GM21717 (cell line): ENCODE measurements at regions not wholly inside any gene's neighbourhood (a gene's known extent, or its start where the extent isn't known, plus 50 kb on each side); places are given as distances from the start of the nearest gene placed in this dataset.
A peak's percentile ranks its signal among the peaks of the same experiment; 100 is the strongest.
"Not testable (repeated sequence)": the region's sequence is repeated elsewhere in the genome, so short reads cannot be mapped to it uniquely, and the experiment has no call there.

Experiments
- ATAC-seq: cut with Tn5 transposase; IDR thresholded peaks from one replicate; pipeline ENCODE4 v1.9.1; 2021; ENCODE audit warnings: mild to moderate bottlenecking, moderate library complexity; ENCODE audit not compliant: unreplicated experiment

- no peak for ATAC-seq
These were observed 87.7 kb downstream of the IYD start for GRCh38 chr6:150456466-150456865.

- ATAC-seq, result no peak
These were observed 88.3 kb downstream of the IYD start for GRCh38 chr6:150456902-150457643.

GRCh38 chr6:150458579-150458978 is 89.8 kb downstream of the IYD start:
- ATAC-seq, result no peak

GRCh38 chr6:150463852-150464251 is 95.0 kb downstream of the IYD start:
- ATAC-seq, result no peak

- no peak for ATAC-seq
These were observed 96.2 kb downstream of the IYD start for GRCh38 chr6:150464966-150465365.

GRCh38 chr6:150465610-150466009 is 96.8 kb downstream of the IYD start:
- no peak for ATAC-seq

- no peak for ATAC-seq
These were observed 97.4 kb downstream of the IYD start for GRCh38 chr6:150466196-150466595.

GRCh38 chr6:150470131-150470530 is 101.3 kb downstream of the IYD start:
- no peak for ATAC-seq

GRCh38 chr6:150470960-150471665 is 102.3 kb downstream of the IYD start:
- no peak for ATAC-seq

GRCh38 chr6:150478656-150479545 is 110.1 kb downstream of the IYD start:
- ATAC-seq, result no peak

- no peak for ATAC-seq
These were observed 114.1 kb downstream of the IYD start for GRCh38 chr6:150482883-150483409.

GRCh38 chr6:150485161-150485958 is 114.3 kb upstream of the PLEKHG1 start:
- ATAC-seq, result no peak

- ATAC-seq, result no peak
These were observed 113.6 kb upstream of the PLEKHG1 start for GRCh38 chr6:150486048-150486447.

GRCh38 chr6:150490586-150490985 is 109.1 kb upstream of the PLEKHG1 start:
- no peak for ATAC-seq

- ATAC-seq, result peak; percentile 79
These were observed 108.4 kb upstream of the PLEKHG1 start for GRCh38 chr6:150491131-150491810.

GRCh38 chr6:150491811-150492172 is 107.9 kb upstream of the PLEKHG1 start:
- no peak for ATAC-seq

- no peak for ATAC-seq
These were observed 107.2 kb upstream of the PLEKHG1 start for GRCh38 chr6:150492507-150492906.

- no peak for ATAC-seq
These were observed 106.7 kb upstream of the PLEKHG1 start for GRCh38 chr6:150492941-150493340.

- not testable (repeated sequence) for ATAC-seq
These were observed 106.1 kb upstream of the PLEKHG1 start for GRCh38 chr6:150493552-150493951.

GRCh38 chr6:150494241-150494640 is 105.4 kb upstream of the PLEKHG1 start:
- ATAC-seq, result no peak
